ENCODE measurements at regions not wholly inside any gene's neighbourhood (a gene's known extent, or its start where the extent isn't known, plus 50 kb on each side); places are given as distances from the start of the nearest gene placed in this dataset.

DNA sequence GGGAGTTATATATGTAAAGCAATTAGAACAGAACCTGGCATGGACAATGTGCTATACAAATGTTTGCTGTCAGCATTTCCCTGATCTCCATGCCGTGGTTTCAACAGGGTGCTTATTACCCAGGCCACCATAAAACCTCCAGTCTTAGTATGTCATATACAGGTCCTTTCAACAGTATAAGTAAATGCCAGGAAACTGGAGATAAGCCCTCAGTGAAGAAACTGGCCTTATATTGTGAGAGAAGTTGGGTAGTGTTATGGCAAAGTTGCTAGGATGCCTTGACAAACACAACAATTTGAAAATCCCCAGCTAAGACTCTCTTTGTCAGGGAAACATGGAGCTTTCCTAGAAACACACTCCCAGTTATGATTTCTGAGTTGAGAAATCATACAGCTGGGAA lies 850.2 kb upstream of the ADAMTS5 start:
- no peak overlapping the region for H3K4me3 ChIP-seq
- intact Hi-C loops (cut with DNase I; ENCODE audit: low total_unique reads) (no loop called here), in situ Hi-C loops (cut with MboI; ENCODE audit: low pct_ligation_motif_present in 1 of 4, low pct_unique_long_range_greater_than_20kb in 1 of 4, low sequenced_read_pairs in 3 of 4) (no loop called here)
- peaks cover 7 to 42% (median 10%) of the 10 kb centered on the region in 4 donors for H3K4me1 ChIP-seq
- H3K36me3 ChIP-seq, result no peaks in the 10 kb centered on the region
- no peaks in the 10 kb centered on the region for H3K27me3 ChIP-seq
- 44% methylated on average over 1 of the region's 1 CpG; no CpG with 5 or more reads in 1 of the 2 donors for WGBS, 2 donors (ENCODE audit: low coverage in 1 of 2)
- peak overlapping the region; percentile 29 to 59 (median 47) for H3K27ac ChIP-seq
- TF ChIP-seq, protein P1, sequence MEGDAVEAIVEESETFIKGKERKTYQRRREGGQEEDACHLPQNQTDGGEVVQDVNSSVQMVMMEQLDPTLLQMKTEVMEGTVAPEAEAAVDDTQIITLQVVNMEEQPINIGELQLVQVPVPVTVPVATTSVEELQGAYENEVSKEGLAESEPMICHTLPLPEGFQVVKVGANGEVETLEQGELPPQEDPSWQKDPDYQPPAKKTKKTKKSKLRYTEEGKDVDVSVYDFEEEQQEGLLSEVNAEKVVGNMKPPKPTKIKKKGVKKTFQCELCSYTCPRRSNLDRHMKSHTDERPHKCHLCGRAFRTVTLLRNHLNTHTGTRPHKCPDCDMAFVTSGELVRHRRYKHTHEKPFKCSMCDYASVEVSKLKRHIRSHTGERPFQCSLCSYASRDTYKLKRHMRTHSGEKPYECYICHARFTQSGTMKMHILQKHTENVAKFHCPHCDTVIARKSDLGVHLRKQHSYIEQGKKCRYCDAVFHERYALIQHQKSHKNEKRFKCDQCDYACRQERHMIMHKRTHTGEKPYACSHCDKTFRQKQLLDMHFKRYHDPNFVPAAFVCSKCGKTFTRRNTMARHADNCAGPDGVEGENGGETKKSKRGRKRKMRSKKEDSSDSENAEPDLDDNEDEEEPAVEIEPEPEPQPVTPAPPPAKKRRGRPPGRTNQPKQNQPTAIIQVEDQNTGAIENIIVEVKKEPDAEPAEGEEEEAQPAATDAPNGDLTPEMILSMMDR (IDR thresholded peaks at IDR 0.05), result no peak
- no peak for TF ChIP-seq POLR2A (IDR thresholded peaks at IDR 0.05)
- no peak for TF ChIP-seq POLR2AphosphoS5 (IDR thresholded peaks at IDR 0.05)
- TF ChIP-seq EP300 (IDR thresholded peaks at IDR 0.05; ENCODE audit: low read depth), result no peak
- DNase-seq, result no peak
- no peaks in the 10 kb centered on the region for H3K9me3 ChIP-seq

DNA sequence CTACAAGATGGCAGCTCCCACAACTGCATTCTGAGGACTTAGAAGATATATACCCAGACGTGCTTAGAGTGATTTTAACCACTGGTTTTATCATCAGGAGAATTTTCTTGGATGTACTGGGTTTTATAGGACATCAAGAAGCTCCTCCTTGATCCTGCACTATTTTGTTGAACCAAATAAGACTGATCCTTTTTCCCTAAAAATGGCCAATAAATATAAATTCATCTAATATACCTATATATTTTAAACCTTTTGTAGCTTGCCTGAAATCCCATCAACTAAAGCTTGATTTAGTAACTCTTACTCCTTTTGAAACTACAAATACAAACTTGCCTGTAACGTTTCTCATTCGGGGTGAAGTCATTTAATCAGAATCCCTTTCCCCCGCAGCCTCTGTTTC lies 849.4 kb upstream of the ADAMTS5 start:
- intact Hi-C loops (cut with DNase I; ENCODE audit: low total_unique reads), result no loop called here
- in situ Hi-C loops (cut with MboI; ENCODE audit: low pct_ligation_motif_present in 1 of 4, low pct_unique_long_range_greater_than_20kb in 1 of 4, low sequenced_read_pairs in 3 of 4), result no loop called here
- TF ChIP-seq POLR2AphosphoS5 (IDR thresholded peaks at IDR 0.05) (no peak), EP300 (IDR thresholded peaks at IDR 0.05; ENCODE audit: low read depth) (no peak), POLR2A (IDR thresholded peaks at IDR 0.05) (no peak)
- TF ChIP-seq, protein P1 (IDR thresholded peaks at IDR 0.05), result no peak
- H3K4me3 ChIP-seq, result no peak overlapping the region
- H3K27me3 ChIP-seq, result no peaks in the 10 kb centered on the region
- H3K9me3 ChIP-seq, result no peaks in the 10 kb centered on the region
- H3K27ac ChIP-seq, result peak overlapping the region; percentile 3 to 59 (median 47)
- H3K4me1 ChIP-seq, result peaks cover 7 to 42% (median 10%) of the 10 kb centered on the region in 4 donors
- 54 to 72% methylated on average over 1 to 4 of the region's 4 CpGs for WGBS, 2 donors (ENCODE audit: low coverage in 1 of 2)
- H3K36me3 ChIP-seq, result no peaks in the 10 kb centered on the region
- no peak for DNase-seq

- peaks cover 6 to 38% (median 10%) of the 10 kb centered on the region in 4 donors for H3K4me1 ChIP-seq
- no peak overlapping the region for H3K4me3 ChIP-seq
- H3K36me3 ChIP-seq, result no peaks in the 10 kb centered on the region
- no peak for DNase-seq
- whole genome bisulfite sequencing, 2 donors (ENCODE audit: low coverage in 1 of 2), result 40 to 45% methylated on average over 1 of the region's 1 CpG
- TF ChIP-seq POLR2AphosphoS5 (IDR thresholded peaks at IDR 0.05), result no peak
- in situ Hi-C loops (cut with MboI; ENCODE audit: low pct_ligation_motif_present in 1 of 4, low pct_unique_long_range_greater_than_20kb in 1 of 4, low sequenced_read_pairs in 3 of 4), result no loop called here
- H3K27me3 ChIP-seq, result no peaks in the 10 kb centered on the region
- intact Hi-C loops (cut with DNase I; ENCODE audit: low total_unique reads), result no loop called here
- peak overlapping the region in 1 of 4 donors; percentile 23 for H3K27ac ChIP-seq
- H3K9me3 ChIP-seq, result no peaks in the 10 kb centered on the region
Observed at GRCh38 chr21:27814226-27814625, 847.3 kb upstream of the ADAMTS5 start.

DNA sequence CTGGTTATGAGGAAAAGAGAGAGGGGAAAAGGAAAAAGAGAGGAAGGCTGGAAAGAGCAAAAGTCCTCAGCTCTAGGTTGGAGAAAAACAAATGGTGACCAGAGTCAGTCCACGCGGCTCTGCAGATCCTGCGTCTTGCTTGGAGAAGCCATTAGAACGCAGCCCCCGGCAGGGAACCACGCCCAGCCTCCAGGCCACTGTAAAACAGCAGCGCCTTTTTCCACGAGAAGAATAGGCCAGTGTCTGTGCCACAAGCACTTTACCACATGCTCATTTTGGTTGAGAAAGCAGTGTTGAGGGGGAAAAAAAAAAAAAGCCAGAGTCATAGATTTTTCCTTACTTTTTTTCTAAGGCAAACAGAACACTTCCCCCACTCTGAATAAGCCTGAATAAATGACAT lies 846.9 kb upstream of the ADAMTS5 start:
- 32 to 45% methylated on average over 5 to 8 of the region's 8 CpGs for WGBS, 2 donors (ENCODE audit: low coverage in 1 of 2)
- Histone ChIP-seq H3K36me3 (no peaks in the 10 kb centered on the region), H3K4me3 (no peak overlapping the region), H3K9me3 (no peaks in the 10 kb centered on the region), H3K4me1 (peaks cover 4 to 33% (median 10%) of the 10 kb centered on the region in 4 donors), H3K27me3 (no peaks in the 10 kb centered on the region), H3K27ac (peak overlapping the region; percentile 6 to 62 (median 33))
- peak; percentile 12 for DNase-seq
- in situ Hi-C loops (cut with MboI; ENCODE audit: low pct_ligation_motif_present in 1 of 4, low pct_unique_long_range_greater_than_20kb in 1 of 4, low sequenced_read_pairs in 3 of 4) (no loop called here), intact Hi-C loops (cut with DNase I; ENCODE audit: low total_unique reads) (no loop called here)
- TF ChIP-seq POLR2AphosphoS5 (IDR thresholded peaks at IDR 0.05) (no peak), EP300 (IDR thresholded peaks at IDR 0.05; ENCODE audit: low read depth) (no peak), POLR2A (IDR thresholded peaks at IDR 0.05) (no peak)
- TF ChIP-seq, protein P1 (IDR thresholded peaks at IDR 0.05), result no peak

DNA sequence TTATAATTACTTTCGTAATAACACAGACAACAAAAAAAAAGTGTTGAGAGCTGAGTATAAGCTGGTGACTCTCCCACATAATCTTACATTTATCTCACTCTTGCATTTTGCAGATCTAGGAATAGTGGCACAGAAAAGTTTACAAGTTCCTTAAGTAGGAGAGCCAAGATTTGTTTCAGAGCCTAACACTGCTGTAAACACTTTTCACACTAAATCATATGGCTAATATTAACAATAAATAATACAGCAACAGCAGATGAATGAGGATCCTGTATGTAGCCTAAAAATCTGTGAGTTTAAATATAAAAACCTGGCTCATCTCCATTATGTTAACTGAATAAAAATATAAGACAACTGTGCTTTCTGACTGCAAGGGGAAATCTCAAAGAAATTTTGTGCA lies 846.5 kb upstream of the ADAMTS5 start:
- intact Hi-C loops (cut with DNase I; ENCODE audit: low total_unique reads), result no loop called here
- Histone ChIP-seq H3K36me3 (no peaks in the 10 kb centered on the region), H3K9me3 (no peaks in the 10 kb centered on the region), H3K4me3 (no peak overlapping the region), H3K27me3 (no peaks in the 10 kb centered on the region), H3K27ac (peak overlapping the region; percentile 6 to 62 (median 33)), H3K4me1 (peaks cover 4 to 29% (median 10%) of the 10 kb centered on the region in 4 donors)
- DNase-seq, result no peak
- TF ChIP-seq, protein P1 (IDR thresholded peaks at IDR 0.05), result no peak
- TF ChIP-seq POLR2AphosphoS5 (IDR thresholded peaks at IDR 0.05) (no peak), EP300 (IDR thresholded peaks at IDR 0.05; ENCODE audit: low read depth) (no peak), POLR2A (IDR thresholded peaks at IDR 0.05) (no peak)
- in situ Hi-C loops (cut with MboI; ENCODE audit: low pct_ligation_motif_present in 1 of 4, low pct_unique_long_range_greater_than_20kb in 1 of 4, low sequenced_read_pairs in 3 of 4), result no loop called here
- 65 to 67% methylated on average over 1 of the region's 1 CpG for WGBS, 2 donors (ENCODE audit: low coverage in 1 of 2)

Measured in transverse colon (tissue), 4 donors.